Hematopoietic multipotent progenitor cell treated with erythropoietin and hydrocortisone succinate and interleukin-3 and kit ligand, for 6 days (in vitro differentiated cells): ENCODE measurements at regions not wholly inside any gene's neighbourhood (a gene's known extent, or its start where the extent isn't known, plus 50 kb on each side); places are given as distances from the start of the nearest gene placed in this dataset.

ENCODE experiments used
- DNase-seq: peaks from one replicate; pipeline ENCODE4 v3.0.0-alpha.2; 2015

DNA sequence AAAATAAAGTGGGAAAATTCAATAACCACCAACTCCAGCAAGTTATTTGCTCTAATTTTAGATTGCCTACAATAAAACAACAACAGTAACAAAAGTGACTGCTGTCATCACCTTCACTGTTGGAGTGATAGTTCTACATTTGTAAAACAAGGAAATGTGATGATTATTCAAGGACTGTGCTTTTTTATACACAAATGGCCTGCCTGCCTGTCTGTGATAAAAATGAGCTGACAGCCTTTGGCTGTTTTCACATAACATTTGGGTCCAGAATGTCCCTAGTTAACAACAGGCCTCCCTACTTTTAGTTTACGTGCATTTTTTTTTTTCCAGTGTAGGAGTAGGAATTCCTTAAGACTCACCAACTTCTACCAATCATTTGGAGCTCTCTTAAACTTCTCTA is 768.8 kb downstream of the PDCD6IP start:
- DNase-seq = no peak

DNA sequence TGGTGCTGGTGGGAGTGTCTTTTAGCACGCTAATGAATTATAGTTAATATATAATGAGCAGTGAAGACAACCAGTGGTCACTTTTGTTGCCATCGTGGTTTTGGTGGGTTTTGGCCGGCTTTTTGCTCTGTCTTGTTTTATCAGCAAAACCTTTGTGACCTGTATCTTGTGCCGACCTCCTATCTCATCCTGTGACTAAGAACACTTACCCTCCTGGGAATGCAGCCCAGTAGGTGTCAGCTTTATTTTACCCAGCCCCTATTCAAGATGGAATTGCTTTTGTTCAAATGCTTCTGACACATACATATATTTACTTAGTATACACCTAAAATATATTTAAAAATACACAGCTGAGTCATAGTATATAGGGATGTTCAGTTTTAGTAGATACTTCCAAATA is 770.3 kb downstream of the PDCD6IP start:
- DNase-seq = no peak

DNA sequence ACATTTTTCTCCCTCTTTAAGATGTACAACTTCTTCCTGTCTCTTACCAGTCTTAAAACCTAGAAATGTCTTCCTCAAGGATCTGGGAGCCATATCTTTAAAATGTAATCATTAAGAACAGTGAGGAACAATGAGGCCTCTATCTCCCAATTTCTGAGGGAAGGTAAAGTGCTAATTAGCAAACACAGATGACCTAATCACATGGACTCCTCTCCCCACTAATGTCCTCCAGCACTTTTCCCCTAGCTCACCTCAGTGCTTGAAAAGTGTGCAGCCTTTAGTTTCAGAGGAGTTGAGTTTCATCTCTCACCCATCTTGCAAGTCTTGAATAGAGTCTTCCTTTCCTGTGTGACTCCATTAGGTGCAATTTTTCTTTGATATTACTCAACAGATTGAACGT is 771.0 kb downstream of the PDCD6IP start:
- no peak for DNase-seq

DNA sequence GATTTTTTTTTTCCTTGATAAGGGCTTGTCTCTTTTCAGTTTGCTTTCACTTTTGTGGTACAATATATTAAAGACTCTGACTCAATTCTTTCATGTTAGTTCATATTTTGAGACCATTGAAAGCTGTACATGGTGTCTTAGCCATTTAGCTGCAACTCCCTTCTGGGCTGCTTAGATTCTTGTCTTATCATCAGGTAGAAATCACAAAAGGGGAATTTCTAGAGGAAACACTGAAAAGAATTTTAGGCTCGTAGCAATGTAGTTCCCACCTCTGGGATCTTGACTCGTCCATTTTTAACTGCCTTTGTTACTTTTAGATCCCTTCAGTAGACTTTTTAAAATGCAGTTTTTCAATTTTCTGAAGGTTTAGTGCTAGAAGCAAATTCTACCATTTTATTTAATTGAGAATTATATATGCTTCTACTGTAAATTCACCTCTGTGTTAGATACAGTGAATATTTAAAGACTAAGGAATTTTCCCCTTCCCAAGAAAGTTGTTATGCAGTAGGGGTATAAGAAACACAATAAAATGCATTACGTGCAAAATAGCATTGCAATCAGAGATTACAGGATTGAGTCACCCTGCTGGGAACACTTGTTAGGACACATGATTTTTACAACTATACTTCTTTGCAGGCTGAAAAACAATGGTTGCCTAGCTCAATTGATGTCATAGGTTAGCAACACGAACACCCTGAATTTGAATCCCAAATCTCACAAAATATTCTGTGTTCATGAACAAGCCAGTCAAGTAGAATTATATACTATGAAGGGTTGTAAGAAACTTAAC is 772.7 kb downstream of the PDCD6IP start:
- no peak for DNase-seq

DNA sequence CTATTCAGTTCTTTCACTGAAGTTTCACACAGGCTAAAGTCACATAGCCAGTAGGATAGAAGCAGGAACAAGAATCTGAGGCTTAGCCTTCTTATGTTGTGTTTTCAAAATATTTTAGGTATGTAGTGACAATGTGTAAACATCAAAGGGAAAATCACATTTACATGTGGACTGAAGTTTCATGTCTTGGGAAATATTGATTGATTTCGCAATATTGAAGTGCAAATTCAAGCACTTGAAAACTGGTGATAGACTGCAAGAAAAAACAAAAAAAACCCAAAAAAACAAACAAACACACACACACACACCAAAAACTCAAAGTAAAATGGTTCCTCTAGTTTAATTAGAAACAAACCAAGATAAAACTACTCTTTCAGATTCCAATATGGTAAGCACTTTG is 773.3 kb downstream of the PDCD6IP start:
- no peak for DNase-seq

DNA sequence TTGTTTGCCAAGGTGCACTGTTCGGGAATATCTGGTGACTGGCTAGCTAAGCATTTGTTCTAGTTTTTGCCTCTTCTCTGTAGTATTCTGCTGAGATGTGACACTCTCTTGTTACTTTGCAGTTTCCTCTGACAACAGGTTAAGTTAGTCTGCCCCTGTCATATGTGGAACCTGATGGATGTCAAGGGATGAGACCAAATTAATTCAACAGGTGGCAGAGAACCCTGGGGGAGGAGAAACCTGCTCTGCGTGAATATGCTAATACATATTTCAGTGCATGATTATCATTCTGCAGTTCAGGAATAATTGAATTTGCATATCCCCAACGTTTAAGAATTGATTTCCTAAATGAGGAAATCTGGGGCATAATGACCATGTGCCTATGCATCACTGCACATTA is 777.3 kb downstream of the PDCD6IP start:
- no peak for DNase-seq

DNA sequence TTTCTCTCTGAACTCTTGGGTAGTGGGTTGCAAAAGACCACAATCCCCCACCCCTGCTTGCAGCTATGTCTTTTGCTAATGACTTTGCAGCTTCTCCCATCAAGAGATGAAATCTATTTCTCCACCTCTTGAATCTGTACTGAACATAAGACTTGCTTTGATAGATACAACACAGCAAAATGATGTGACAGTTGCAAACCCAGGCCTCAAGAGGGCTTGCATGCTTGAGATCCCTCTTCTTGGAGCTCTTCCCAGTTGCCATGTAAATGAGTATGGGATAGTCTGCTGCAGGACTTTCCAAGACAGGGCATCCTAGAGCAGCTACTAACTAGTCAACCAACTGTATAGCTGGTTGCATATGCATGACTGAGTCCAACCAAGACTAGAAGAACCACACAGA is 783.6 kb downstream of the PDCD6IP start:
- DNase-seq = no peak

DNA sequence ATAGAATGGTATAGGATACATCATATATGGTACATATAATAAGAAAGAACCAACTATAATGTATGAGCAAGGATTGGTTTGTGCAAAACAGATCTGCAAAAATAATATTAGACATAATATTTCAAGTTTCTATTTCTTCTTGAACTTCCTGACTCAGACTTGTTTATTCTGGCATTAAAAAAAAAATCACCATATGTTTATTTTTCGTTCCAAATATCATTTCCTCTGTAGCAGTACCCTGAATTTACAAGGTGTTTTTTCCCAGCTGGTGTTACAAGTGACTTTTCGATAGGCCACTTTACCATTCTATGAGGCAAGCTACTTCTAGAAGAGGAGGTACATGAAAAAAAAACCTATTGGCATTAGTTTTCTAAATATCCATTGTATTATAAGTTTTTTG is 785.0 kb downstream of the PDCD6IP start:
- no peak for DNase-seq

DNA sequence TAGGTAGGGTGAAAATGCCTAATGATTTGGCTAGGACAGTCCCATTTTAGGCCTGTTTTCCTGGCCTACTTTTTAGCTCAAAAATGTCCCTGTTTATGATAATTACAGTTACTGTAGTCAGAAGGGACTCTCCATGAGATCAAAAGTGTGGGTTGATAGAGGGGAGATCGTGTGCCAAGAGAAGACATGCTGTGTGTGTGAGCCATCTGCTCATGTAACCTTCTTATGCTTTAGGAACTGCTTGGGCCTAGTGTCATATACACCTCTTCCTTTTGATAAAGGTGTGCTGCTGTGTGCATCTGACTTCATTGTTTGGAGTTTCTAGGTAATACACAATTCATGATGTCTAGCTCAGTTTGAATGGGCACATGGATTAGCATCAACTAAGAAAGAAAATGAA is 786.5 kb downstream of the PDCD6IP start:
- DNase-seq = no peak

DNA sequence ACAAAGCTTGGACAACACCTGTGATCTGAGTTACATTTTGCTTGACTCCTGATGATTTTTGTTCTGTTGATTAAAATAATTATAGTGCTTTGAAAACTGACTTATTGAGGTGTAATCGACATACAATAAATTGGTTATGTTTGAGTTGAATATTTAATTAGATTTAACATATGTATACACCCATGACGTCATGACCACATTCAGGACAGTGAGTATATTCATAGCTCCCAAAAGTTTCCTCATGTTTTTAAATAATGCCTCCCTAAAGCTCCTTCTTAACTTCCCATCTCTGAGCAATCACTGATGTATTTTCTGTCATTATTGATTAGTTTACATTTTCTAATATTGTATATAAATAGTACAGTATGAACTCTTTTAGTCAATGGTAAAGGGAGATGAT is 801.2 kb downstream of the PDCD6IP start:
- DNase-seq = no peak

DNA sequence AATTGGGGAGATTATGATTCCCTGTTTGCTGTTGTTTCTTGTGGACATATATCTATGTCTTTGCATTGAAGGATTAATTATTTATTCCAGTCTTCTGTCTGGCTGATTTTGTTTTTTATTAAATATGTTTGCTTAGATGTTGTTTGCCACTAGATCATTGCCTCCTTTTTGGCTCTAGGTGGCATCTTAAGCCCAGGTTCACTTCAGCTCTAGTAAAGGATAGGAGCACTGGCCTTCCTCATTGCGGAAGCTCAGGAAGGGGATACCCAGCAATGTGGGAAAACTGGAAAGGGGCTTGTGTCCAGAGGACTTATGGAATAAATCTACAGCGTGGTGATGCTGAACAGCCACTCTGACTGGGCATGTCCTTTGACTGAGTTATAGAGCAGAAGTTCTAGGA is 821.6 kb downstream of the PDCD6IP start:
- no peak for DNase-seq

DNA sequence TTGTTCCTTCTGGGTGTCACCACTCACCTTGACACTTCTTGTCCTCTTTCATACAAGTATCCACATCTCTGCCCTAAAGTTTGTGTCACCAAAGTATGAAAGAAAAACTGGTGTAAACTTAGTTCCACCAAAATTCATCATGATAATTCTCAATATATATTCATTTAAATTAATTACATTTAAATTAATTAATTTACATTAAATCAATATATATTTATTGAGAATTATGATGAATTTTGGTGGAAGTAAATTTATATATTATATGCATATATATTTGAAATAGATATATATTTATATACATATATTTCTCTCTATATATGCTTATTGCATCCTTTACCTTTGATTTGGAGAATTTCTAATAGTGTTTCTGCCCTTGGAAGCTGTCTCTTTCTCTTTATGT is 828.3 kb downstream of the PDCD6IP start:
- no peak for DNase-seq

DNA sequence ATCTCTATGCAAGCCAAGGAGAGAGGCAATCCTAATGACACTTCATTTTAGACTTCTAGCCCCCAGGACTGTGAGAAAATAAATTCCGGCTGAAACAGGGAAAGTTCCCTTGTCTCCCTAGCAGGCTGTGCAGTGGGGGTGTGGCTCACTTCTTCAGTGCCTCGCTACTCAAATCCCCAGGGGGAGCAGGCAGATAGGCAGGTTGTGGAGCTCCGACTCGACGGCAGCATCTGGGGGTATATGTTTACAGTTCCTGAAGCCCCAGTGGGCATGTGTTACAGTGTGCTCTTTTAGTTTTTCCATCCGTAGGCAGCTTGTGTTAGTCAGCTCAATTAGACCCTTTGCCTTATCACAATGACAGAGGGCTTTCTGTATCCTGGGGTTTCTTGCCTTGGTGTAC is 836.5 kb downstream of the PDCD6IP start:
- no peak for DNase-seq

DNA sequence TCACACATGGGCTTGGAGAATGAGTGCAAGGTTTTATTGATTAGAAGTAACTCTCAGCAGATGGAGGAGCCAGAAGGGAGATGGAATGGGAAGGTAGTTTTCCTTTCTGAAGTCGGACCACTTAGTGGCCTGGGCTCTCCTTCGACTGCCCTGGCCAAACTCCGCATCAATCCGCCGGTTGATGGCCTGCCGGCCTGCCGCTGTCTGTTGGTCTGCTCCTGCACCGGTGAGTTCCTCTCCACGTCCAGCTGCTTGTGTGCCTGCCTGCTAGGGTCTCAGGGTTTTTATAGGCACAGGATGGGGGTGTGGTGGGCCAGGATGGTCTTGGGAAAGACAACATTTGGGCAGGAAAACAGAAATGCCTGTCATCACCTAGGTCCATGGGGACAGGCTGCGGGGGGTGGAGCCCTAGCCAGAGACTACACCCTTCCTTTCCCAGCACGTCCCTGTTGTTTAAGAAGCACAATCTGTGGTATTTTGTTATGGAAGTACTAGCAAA is 837.0 kb downstream of the PDCD6IP start:
- no peak for DNase-seq

DNA sequence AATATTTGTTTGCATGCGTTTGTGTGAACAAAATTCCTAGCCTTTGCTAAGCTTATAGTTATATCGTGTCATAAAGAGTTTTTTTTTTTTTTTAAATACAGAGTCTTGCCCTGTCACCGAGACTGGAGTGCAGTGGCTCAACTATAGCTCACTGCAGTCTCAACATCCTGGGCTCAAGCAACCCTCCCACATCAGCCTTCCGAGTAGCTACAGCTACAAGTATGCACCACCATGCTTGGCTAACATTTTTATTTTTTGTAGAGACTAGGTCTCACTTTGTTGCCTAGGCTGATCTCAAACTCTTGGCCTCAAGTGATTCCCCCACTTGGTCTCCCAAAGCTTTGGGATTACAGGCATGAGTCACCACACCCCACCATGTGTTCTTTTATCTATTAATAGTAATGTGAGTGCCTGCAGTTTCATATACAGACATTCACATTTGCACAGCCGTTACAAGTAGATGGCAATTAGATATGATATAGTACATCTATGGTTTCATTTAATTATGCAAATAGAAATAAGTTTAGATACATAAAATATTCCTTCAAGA is 848.6 kb downstream of the PDCD6IP start:
- DNase-seq = no peak

DNA sequence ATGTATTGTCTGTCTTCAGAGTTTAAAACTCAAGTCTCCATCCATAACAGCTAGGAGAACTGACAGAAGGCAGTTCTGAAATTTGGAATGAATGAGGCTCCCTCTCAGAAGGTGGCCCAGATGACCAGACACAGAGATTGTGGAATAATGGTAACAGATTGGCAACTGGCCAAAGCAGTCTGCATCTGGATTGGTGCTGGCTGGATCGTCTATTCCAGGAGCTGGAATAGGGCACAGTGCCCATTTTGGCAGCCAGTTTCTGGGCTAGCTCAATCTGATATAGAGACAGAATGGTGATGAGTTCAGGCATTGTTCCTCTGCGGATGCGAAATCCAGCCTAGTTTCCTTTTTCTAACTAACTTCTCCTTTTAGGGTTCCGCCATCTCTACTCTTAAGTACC is 851.7 kb downstream of the PDCD6IP start:
- no peak for DNase-seq

DNA sequence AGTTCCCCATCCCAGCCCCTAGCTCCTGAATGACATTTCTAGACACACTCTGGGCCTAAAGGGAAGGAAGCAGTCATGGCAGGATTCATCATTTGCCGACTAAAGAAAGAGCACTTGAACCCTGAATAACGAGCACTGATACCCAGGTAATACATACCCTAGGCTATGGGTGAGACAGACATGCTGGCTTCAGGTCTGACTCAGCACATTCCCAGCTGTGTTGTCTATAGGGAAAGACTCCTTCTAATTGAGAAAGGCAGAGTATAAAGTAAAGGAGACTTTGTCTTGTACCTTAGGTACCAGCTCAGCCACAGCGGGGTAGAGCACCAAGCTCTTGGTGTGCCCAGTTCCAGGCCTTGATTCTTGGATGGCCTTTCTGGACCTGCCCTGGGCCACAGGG is 870.5 kb downstream of the PDCD6IP start:
- no peak for DNase-seq

DNA sequence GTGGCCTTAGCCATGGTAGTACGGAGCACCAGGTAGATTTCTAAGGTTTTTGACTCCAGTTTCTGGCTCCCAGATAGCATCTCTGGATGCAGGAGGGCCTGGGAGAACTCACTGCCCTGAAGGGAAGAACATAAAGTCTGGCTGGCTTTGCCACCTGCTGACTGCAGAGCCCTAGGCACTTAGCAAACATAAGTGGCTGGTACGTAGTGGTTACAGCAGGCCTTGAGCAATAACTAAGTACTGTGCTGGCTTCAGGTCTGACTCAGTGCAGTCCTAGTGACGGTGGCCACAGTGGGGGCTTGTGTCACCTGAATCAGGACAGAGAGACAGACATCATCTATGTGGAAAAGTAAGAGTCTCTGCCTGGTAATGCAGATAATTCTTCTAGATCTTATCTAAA is 871.1 kb downstream of the PDCD6IP start:
- no peak for DNase-seq

DNA sequence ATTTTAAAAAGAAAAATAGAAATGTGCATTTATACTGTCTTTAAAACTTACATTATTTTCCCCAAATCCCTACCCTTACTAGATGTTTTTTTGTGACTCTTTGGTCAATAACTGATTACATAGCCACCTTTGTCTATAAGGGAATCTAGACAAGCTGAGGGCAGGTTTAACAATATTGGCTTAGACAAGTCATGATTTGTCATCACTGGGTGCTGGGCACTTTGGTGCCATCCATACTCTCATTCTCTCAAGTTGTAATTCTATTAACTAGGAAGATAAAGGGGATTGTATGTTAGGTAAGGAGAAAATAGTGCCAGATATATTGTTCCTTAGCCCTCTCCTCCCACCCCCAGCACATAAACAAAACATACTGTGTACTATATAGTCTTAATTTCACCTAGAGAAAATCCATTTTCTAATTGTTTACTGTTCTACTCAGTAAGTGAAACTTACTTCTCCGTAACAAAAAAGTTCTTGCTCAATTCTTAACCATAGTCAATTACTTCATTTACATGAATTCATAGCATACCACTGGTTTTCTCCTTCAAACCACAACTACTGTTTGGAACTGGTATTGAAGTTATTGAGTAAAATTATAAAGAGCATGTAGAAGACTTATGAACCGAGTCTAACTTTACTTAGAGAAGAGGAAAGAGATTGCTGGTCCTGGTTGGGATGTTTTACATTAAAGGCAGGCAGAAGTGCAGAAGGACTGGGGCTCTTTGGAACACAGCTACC is 877.1 kb downstream of the PDCD6IP start:
- no peak for DNase-seq

DNA sequence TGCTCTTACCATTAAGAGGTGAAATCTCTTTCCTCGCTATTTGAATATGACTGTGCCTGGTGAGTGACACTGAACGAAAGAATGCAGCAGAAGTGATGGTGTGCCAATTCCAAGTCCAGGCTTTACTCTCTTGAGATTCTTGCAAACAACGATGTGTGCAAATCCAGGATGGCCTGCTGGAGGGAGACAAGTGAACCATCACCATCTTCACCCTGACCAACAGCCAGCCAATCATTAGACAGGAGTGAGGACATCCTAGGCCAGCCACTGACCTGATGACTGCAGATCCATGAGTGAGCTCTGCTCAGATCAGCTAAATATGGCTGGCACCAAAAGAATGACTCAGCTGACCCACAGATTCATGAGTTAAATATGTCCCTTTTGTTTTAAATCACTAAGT is 878.0 kb downstream of the PDCD6IP start:
- no peak for DNase-seq

DNA sequence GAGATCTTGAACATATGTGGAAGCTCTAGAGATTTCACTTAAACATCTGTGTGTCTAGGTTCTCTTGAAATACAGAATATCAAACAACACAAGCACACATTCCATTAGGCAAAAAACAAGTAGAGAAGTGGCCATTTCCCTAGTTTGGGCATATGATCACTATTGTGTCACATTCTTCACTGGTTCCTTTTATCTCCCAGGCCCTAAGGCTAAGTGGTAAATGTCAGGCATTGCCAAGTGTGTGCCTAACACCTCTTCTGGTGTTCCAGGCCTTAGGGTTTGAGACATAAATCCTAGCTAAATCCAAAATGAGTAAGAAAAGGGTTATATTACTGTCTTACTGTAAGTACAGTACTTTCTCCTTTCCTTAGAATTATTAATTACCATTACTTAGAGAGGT is 880.1 kb downstream of the PDCD6IP start:
- DNase-seq = no peak

DNA sequence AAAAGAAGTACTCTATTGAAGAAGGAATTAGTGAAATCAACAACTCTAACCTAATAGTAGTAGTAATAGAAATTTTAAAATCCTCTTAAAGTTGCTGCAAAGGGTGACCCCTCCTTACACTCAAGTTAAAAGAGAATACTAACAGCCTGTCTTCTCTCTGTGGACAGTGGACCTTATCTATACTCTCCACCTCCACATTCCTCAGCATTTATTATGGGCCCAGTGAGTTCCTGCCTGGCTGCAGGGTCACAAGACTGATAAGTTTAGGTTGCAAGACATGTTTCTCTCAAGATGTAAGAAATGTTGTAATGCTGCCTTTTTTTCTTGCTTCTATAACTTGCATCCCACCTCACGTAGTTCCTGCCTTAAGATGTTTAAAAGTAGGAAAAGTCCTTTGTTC is 880.6 kb downstream of the PDCD6IP start:
- peak; percentile 15 for DNase-seq

DNA sequence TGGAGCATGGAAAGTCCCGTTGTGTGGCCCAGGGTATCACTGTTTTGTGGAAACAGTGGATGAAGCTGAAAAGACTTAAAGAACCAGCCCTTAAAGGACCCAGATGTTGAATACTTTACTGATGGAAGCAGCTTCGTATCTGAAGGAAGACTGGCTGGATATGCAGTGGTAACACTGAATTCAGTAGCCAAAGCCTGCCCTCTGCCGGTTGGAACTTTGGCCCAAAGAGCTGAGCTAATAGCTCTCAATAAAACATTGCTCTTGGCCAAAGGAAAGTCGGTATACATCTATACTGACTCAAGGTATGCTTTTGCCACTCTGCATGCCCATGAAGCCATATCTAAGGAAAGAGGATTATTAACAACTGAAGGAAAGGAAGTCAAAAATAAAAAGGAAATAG is 885.4 kb downstream of the PDCD6IP start:
- DNase-seq = peak; percentile 57

DNA sequence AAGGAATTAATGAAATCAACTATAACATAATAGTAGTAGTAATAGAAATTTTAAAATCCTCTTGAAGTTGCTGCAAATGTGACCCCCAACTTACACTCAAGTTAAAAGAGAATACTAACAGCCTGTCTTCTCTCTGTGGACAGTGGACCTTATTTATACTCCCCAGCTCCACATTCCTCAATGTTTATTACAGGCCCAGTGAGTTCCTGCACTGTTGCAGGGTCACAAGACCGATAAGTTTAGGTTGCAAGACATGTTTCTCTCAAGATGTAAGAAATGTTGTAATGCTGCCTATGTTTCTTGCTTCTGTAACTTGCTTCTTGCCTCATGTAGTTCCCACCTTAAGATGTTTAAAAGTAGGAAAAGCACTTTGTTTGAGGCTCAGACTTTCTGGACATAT is 888.1 kb downstream of the PDCD6IP start:
- no peak for DNase-seq
